Endothelial cell of umbilical vein (primary cell): ENCODE measurements at regions not wholly inside any gene's neighbourhood (a gene's known extent, or its start where the extent isn't known, plus 50 kb on each side); places are given as distances from the start of the nearest gene placed in this dataset.
A peak's percentile ranks its signal among the peaks of the same experiment; 100 is the strongest.

ENCODE experiments used
- BruUV-seq: library from RNA; stranded (reverse); fragments of 400-500 nt; replicated peaks from 2 replicates; lab custom pipeline; 2021; lab: Mats Ljungman, UMichigan
- CTCF ChIA-PET: fragments of 300-600, 350-600 bp; sonication (Branson Sonifier 250); formaldehyde crosslinking; loops from one replicate; lab custom pipeline; 2021; ENCODE audit warnings: antibody characterized with exemption, inconsistent platforms; lab: Charles Lee
- POLR2A ChIA-PET: fragments of 300-600, 350-600 bp; sonication (Branson Sonifier 250); formaldehyde crosslinking; loops from one replicate; lab custom pipeline; 2021; ENCODE audit warnings: antibody characterized with exemption, inconsistent platforms; lab: Charles Lee
- DNase-seq: peaks from one replicate; pipeline ENCODE4 v3.0.0-alpha.2; 2011; ENCODE audit warnings: low read depth, low spot score
- FAIRE-seq: peaks from 2 replicates; lab custom pipeline; 2011; peaks lifted over from hg19 to GRCh38; lab: Jason Lieb, UNC
- H2AFZ ChIP-seq: 2 replicates; pipeline ENCODE4 v1.6.0; 2012; ENCODE audit warnings: low read depth, low read length, control low read depth, inconsistent platforms
- H3K27ac ChIP-seq: 2 replicates; pipeline ENCODE4 v1.5.1; 2011; ENCODE audit warnings: low read depth, mild to moderate bottlenecking, control low read depth, low read length, moderate library complexity; ENCODE audit not compliant: insufficient read depth
- H3K27me3 ChIP-seq, 2 experiments: 2 replicates each; pipeline versions ENCODE4 v1.6.0 to v1.6.1; 2011; ENCODE audit warnings: low read length in 2 of 2, mixed read lengths in 1 of 2; ENCODE audit not compliant: control insufficient read depth in 2 of 2, insufficient read depth in 2 of 2
- H3K36me3 ChIP-seq, 2 experiments: 2 replicates in 1 of 2; 3 replicates in 1 of 2; pipeline ENCODE4 v1.5.1; 2011; ENCODE audit warnings: low read length in 2 of 2, mild to moderate bottlenecking in 1 of 2, moderate library complexity in 1 of 2; ENCODE audit not compliant: control insufficient read depth in 2 of 2, insufficient read depth in 2 of 2; ENCODE audit errors: extremely low read depth in 1 of 2
- H3K4me1 ChIP-seq: 3 replicates; pipeline ENCODE4 v1.5.1; 2011; ENCODE audit warnings: mild to moderate bottlenecking, low read length; ENCODE audit not compliant: control insufficient read depth, insufficient read depth; ENCODE audit errors: extremely low read depth
- H3K4me2 ChIP-seq: 2 replicates; pipeline ENCODE4 v1.6.1; 2011; ENCODE audit warnings: low read length, control low read depth, mixed read lengths; ENCODE audit not compliant: insufficient read depth
- H3K4me3 ChIP-seq, 3 experiments: fragments of 200-600 bp in 1 of 3; sonication (generic), shearing (Covaris generic) in 1 of 3; replicated peaks in 1 of 3; 2 replicates each; pipeline ENCODE4 v1.5.1; 2011 to 2016; ENCODE audit warnings: control low read depth in 3 of 3, low read length in 3 of 3, mild to moderate bottlenecking in 2 of 3, inconsistent platforms in 1 of 3, low read depth in 1 of 3, moderate library complexity in 1 of 3; ENCODE audit not compliant: insufficient read depth in 1 of 3
- H3K79me2 ChIP-seq: 2 replicates; pipeline ENCODE4 v1.6.0; 2012; ENCODE audit warnings: low read length, inconsistent platforms; ENCODE audit not compliant: control insufficient read depth, insufficient read depth
- H3K9ac ChIP-seq: replicated peaks from 2 replicates; pipeline ENCODE3; 2011; ENCODE audit warnings: low read length, control low read depth; ENCODE audit not compliant: insufficient read depth; ENCODE audit errors: extremely low read depth
- H3K9me1 ChIP-seq: replicated peaks from 3 replicates; pipeline ENCODE4 v1.6.0; 2011; ENCODE audit warnings: mild to moderate bottlenecking, low read length; ENCODE audit not compliant: control insufficient read depth, insufficient read depth; ENCODE audit errors: extremely low read depth
- H3K9me3 ChIP-seq: replicated peaks from 2 replicates; pipeline ENCODE4 v1.5.1; 2012; ENCODE audit warnings: low read length, inconsistent platforms; ENCODE audit not compliant: control insufficient read depth, insufficient read depth
- H4K20me1 ChIP-seq: replicated peaks from 2 replicates; pipeline ENCODE3; 2011; ENCODE audit warnings: mild to moderate bottlenecking, low read length; ENCODE audit not compliant: control insufficient read depth, insufficient read depth; ENCODE audit errors: extremely low read depth
- CTCF ChIP-seq, 2 donors: IDR thresholded peaks; 1 replicate in 1 of 2; 2 replicates in 1 of 2; pipeline ENCODE4 v1.5.1; 2011; ENCODE audit warnings: low read length in 2 of 2, mild to moderate bottlenecking in 2 of 2, moderate library complexity in 2 of 2, control low read depth in 1 of 2, inconsistent platforms in 1 of 2, low read depth in 1 of 2; ENCODE audit not compliant: insufficient read depth in 1 of 2; ENCODE audit errors: extremely low read depth in 1 of 2
- EZH2 ChIP-seq: IDR thresholded peaks from 2 replicates; pipeline ENCODE4 v1.6.1; 2012; ENCODE audit warnings: borderline replicate concordance, low read depth, mild to moderate bottlenecking, moderate library complexity, low read length, inconsistent platforms; ENCODE audit not compliant: severe bottlenecking
- FOS ChIP-seq: IDR thresholded peaks from 2 replicates; pipeline ENCODE4 v1.6.1; 2011; ENCODE audit warnings: mild to moderate bottlenecking, low read length, moderate library complexity, borderline replicate concordance; ENCODE audit not compliant: insufficient read depth
- GATA2 ChIP-seq: IDR thresholded peaks from 2 replicates; pipeline ENCODE4 v1.7.0; 2011; ENCODE audit warnings: low read depth, mild to moderate bottlenecking, moderate library complexity, mixed read lengths, low read length; ENCODE audit not compliant: insufficient read length, insufficient read depth
- JUN ChIP-seq: IDR thresholded peaks from 2 replicates; pipeline ENCODE4 v1.6.1; 2011; ENCODE audit warnings: borderline replicate concordance, low read depth; ENCODE audit not compliant: insufficient read length, insufficient read depth
- MAX ChIP-seq: IDR thresholded peaks from 2 replicates; pipeline ENCODE4 v1.6.1; 2011; ENCODE audit not compliant: insufficient read depth, insufficient read length
- MYC ChIP-seq: IDR thresholded peaks from one replicate; pipeline ENCODE4 v1.6.1; 2011; ENCODE audit warnings: mild to moderate bottlenecking, low read depth, low read length
- POLR2A ChIP-seq: IDR thresholded peaks from 2 replicates; pipeline ENCODE4 v1.6.1; 2012; ENCODE audit warnings: low read depth, mild to moderate bottlenecking, control low read depth, low read length
- dilution Hi-C: fragments of 300-500 bp; cut with MboI; formaldehyde crosslinking; loops from one replicate; pipeline ENCODE4 v1.15.0; 2019; ENCODE audit warnings: low sequenced_read_pairs; ENCODE audit not compliant: extremely low pct_ligation_motif_present
- intact Hi-C: fragments of 100-400 bp; cut with micrococcal nuclease; formaldehyde crosslinking; loops from one replicate; pipeline ENCODE4 v1.10.0; 2022

- intact Hi-C loops: no loop called here
- dilution Hi-C loops: no loop called here
Measured at GRCh38 chrX:20414762-20415445, 148.2 kb upstream of the RPS6KA3 start.

GRCh38 chrX:20414066-20414465 lies 147.4 kb upstream of the RPS6KA3 start:
- Histone ChIP-seq H3K9ac (no peak overlapping the region), H3K4me1 (no peaks in the 10 kb centered on the region), H3K36me3 (no peaks in the 10 kb centered on the region), H2AFZ (no peak overlapping the region), H3K9me3 (no peaks in the 10 kb centered on the region), H3K27ac (no peak overlapping the region), H3K4me2 (no peak overlapping the region), H3K79me2 (no peaks in the 10 kb centered on the region), H4K20me1 (no peaks in the 10 kb centered on the region), H3K9me1 (no peaks in the 10 kb centered on the region), H3K4me3 (no peak overlapping the region), H3K27me3 (no peaks in the 10 kb centered on the region)
- DNase-seq (no peak), FAIRE-seq (peak; percentile 18)
- CTCF ChIA-PET: no interaction called here
- dilution Hi-C loops (no loop called here), intact Hi-C loops (no loop called here)
- POLR2A ChIA-PET: no interaction called here
- no peak for TF ChIP-seq MAX
- no peak for TF ChIP-seq FOS
- no peak for TF ChIP-seq GATA2
- TF ChIP-seq JUN: no peak
- no peak for TF ChIP-seq CTCF (IDR thresholded peaks at IDR 0.05; ENCODE audit: extremely low read depth in 1 of 2, insufficient read depth in 1 of 2, low read depth in 1 of 2, low read length in 2 of 2)
- no peak for TF ChIP-seq POLR2A
- no peak for TF ChIP-seq EZH2
- no TSS peak for BruUV-seq

More at GRCh38 chrX:20414762-20415445, 148.2 kb upstream of the RPS6KA3 start:
- no peaks in the 10 kb centered on the region for H3K9me3 ChIP-seq
- DNase-seq (no peak), FAIRE-seq (no peak)
- no peak for TF ChIP-seq EZH2
- no peak for TF ChIP-seq FOS
- TF ChIP-seq MYC: no peak
- H3K79me2 ChIP-seq: no peaks in the 10 kb centered on the region
- H3K9ac ChIP-seq: no peak overlapping the region
- no peaks in the 10 kb centered on the region for H3K27me3 ChIP-seq
- ChIA-PET POLR2A (no interaction called here), CTCF (no interaction called here)
- H3K4me2 ChIP-seq: no peak overlapping the region
- H4K20me1 ChIP-seq: no peaks in the 10 kb centered on the region
- H3K9me1 ChIP-seq: no peaks in the 10 kb centered on the region
- no peaks in the 10 kb centered on the region for H3K4me1 ChIP-seq
- H3K36me3 ChIP-seq: no peaks in the 10 kb centered on the region
- no peak overlapping the region for H3K27ac ChIP-seq
- BruUV-seq: no TSS peak
- no peak overlapping the region for H3K4me3 ChIP-seq
- H2AFZ ChIP-seq: no peak overlapping the region
